PFSK-1 (cell line): ENCODE measurements at regions not wholly inside any gene's neighbourhood (a gene's known extent, or its start where the extent isn't known, plus 50 kb on each side); places are given as distances from the start of the nearest gene placed in this dataset.

ENCODE experiments used
- FOXP2 ChIP-seq: optimal IDR thresholded peaks from 2 replicates; pipeline ENCODE3; 2011; ENCODE audit warnings: borderline replicate concordance, control low read depth, inconsistent platforms; ENCODE audit not compliant: insufficient read depth; ENCODE audit errors: extremely low read length, extremely low read depth
- POLR2AphosphoS5 ChIP-seq: IDR thresholded peaks from 2 replicates; pipeline ENCODE4 v1.6.1; 2012; ENCODE audit warnings: low read depth, mild to moderate bottlenecking, control low read depth, low read length, moderate library complexity
- REST ChIP-seq, 2 experiments: IDR thresholded peaks; 2 replicates each; pipeline versions ENCODE4 v1.6.1 to v1.8.0; 2011 to 2012; ENCODE audit warnings: low read depth in 2 of 2, low read length in 2 of 2, control low read depth in 1 of 2, inconsistent platforms in 1 of 2, mild to moderate bottlenecking in 1 of 2, moderate library complexity in 1 of 2; ENCODE audit not compliant: insufficient read depth in 1 of 2
- SIN3A ChIP-seq: IDR thresholded peaks from 2 replicates; pipeline ENCODE4 v1.6.1; 2012; ENCODE audit warnings: mild to moderate bottlenecking, low read length, moderate library complexity, borderline replicate concordance; ENCODE audit not compliant: insufficient read depth
- TAF1 ChIP-seq: IDR thresholded peaks from 2 replicates; pipeline ENCODE4 v1.6.1; 2012; ENCODE audit warnings: low read length, control low read depth, borderline replicate concordance; ENCODE audit not compliant: insufficient read depth

DNA sequence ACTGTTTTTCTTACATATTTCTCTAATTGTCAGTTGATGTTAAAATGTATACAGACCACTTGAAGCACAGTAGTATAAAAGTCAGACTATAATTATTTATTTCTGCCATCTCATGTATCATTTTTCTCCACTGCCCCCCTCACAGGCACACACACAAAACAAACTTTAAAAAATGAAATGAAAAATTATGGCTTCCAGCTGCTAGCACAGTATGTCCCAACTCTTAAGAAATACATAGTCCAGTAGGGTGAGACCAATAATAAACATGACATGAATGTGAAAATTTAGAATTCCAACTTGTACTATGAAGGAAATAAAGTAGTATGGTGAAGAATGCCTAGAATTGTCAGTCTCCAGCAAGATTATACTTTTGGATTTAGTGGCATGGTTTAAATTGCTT, 1247.9 kb downstream of the JRKL start:
- TF ChIP-seq SIN3A, result no peak
- TF ChIP-seq REST (IDR thresholded peaks at IDR 0.05; ENCODE audit: insufficient read depth in 1 of 2, low read depth in 2 of 2, low read length in 2 of 2), result no peak
- TF ChIP-seq FOXP2, result no peak
- TF ChIP-seq POLR2AphosphoS5, result no peak
- TF ChIP-seq TAF1, result no peak

- TF ChIP-seq POLR2AphosphoS5, result no peak
- no peak for TF ChIP-seq TAF1
These were observed 1248.9 kb downstream of the JRKL start for GRCh38 chr11:97638641-97639224.

DNA sequence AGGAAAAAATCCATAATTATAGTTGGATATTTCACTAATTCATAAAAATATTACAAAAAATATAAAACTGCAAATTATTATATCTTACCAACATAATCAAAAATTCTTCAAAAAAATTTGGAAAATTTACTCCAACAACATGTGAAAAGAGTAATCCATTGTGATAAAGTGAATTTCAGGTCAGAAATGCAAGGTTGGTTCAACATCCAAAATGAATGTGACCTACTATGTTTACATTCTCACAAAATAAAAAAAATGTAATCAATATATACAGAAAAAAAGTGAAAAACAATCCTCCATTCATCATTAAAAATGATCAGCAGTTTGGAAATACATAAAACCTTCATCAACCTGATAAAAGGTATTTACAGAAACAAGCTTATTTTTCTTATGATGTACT, 1252.2 kb downstream of the JRKL start:
- TF ChIP-seq TAF1, result no peak
- TF ChIP-seq SIN3A, result no peak
- no peak for TF ChIP-seq FOXP2
- no peak for TF ChIP-seq REST (IDR thresholded peaks at IDR 0.05; ENCODE audit: insufficient read depth in 1 of 2, low read depth in 2 of 2, low read length in 2 of 2)
- no peak for TF ChIP-seq POLR2AphosphoS5

DNA sequence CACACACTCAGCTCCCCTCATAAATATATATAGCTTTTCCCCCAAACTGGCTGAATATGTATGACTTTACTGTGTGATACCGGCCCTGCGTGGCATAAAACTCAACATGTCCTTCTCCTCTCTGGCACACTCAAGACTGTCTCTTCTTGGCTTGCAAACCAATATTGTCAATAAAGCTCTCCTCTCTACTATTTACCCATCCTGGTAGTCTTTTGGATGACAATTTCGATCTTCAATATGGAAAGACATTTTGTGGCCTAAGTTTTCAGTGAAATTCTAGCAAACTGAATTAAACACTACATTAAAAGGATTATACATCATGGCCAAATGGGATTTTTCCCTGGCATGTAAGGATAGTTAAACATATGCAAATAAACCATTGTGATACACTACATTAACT, 1255.9 kb downstream of the JRKL start:
- no peak for TF ChIP-seq SIN3A
- TF ChIP-seq POLR2AphosphoS5, result no peak
- no peak for TF ChIP-seq REST (IDR thresholded peaks at IDR 0.05; ENCODE audit: insufficient read depth in 1 of 2, low read depth in 2 of 2, low read length in 2 of 2)
- TF ChIP-seq TAF1, result no peak
- no peak for TF ChIP-seq FOXP2

DNA sequence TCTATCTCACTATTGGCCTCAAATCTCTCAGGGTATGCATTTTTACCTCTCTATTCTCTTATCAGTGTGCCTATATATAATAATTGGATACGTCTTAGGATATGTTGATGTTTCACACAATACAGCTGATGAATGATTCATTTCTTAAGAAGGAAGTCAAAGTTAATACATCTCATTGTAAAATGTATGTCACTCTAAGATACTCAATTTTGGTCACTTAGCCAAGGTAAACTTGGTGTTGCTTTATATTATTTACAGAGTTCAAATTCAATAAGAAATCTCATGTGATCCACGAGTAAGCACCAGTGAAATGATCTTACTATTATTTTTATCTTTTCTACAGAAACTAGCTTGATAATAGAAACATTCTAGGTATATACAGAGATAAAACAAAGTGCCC, 1266.5 kb downstream of the JRKL start:
- TF ChIP-seq TAF1 (no peak), POLR2AphosphoS5 (no peak), SIN3A (no peak), REST (IDR thresholded peaks at IDR 0.05; ENCODE audit: insufficient read depth in 1 of 2, low read depth in 2 of 2, low read length in 2 of 2) (no peak), FOXP2 (no peak)
